AG10803 (cell line): ENCODE measurements at regions not wholly inside any gene's neighbourhood (a gene's known extent, or its start where the extent isn't known, plus 50 kb on each side); places are given as distances from the start of the nearest gene placed in this dataset.

ENCODE experiments used
- DNase-seq: peaks from one replicate; pipeline ENCODE4 v3.0.0; 2010; ENCODE audit warnings: low read depth
- H3K4me3 ChIP-seq: 2 replicates; pipeline ENCODE4 v1.5.1; 2011; ENCODE audit warnings: mild to moderate bottlenecking, low read length, control low read depth
- TF ChIP-seq, protein P1 (sequence below): conservative IDR thresholded peaks from 2 replicates; pipeline ENCODE4 v1.5.1; 2011; ENCODE audit warnings: mild to moderate bottlenecking, low read length, control low read depth, inconsistent platforms

GRCh38 chr9:1256178-1256577, 206.0 kb downstream of the DMRT2 start:
- H3K4me3 ChIP-seq: no peak overlapping the region
- DNase-seq: no peak
- TF ChIP-seq, protein P1, sequence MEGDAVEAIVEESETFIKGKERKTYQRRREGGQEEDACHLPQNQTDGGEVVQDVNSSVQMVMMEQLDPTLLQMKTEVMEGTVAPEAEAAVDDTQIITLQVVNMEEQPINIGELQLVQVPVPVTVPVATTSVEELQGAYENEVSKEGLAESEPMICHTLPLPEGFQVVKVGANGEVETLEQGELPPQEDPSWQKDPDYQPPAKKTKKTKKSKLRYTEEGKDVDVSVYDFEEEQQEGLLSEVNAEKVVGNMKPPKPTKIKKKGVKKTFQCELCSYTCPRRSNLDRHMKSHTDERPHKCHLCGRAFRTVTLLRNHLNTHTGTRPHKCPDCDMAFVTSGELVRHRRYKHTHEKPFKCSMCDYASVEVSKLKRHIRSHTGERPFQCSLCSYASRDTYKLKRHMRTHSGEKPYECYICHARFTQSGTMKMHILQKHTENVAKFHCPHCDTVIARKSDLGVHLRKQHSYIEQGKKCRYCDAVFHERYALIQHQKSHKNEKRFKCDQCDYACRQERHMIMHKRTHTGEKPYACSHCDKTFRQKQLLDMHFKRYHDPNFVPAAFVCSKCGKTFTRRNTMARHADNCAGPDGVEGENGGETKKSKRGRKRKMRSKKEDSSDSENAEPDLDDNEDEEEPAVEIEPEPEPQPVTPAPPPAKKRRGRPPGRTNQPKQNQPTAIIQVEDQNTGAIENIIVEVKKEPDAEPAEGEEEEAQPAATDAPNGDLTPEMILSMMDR: no peak

DNA sequence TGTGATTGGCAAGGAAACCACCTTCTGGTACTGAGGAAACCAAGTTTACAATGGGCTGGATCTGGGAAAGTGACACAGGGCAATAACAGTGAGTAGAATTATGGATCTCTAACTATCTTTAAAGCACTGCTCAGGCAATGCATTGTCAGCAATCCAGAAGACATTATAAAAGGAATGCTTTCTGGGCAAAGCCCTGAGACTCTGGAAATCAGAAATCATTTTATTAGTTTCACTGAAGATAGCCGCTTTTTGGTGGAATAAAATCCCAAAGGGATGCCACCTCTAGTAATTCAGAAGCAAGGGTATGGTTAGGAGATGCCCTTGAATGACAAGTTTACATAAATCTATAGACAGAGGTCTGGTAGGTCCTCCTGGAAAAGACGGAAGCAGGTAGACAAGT, 211.1 kb downstream of the DMRT2 start:
- TF ChIP-seq, protein P1: no peak
- no peak for DNase-seq
- H3K4me3 ChIP-seq: no peak overlapping the region

DNA sequence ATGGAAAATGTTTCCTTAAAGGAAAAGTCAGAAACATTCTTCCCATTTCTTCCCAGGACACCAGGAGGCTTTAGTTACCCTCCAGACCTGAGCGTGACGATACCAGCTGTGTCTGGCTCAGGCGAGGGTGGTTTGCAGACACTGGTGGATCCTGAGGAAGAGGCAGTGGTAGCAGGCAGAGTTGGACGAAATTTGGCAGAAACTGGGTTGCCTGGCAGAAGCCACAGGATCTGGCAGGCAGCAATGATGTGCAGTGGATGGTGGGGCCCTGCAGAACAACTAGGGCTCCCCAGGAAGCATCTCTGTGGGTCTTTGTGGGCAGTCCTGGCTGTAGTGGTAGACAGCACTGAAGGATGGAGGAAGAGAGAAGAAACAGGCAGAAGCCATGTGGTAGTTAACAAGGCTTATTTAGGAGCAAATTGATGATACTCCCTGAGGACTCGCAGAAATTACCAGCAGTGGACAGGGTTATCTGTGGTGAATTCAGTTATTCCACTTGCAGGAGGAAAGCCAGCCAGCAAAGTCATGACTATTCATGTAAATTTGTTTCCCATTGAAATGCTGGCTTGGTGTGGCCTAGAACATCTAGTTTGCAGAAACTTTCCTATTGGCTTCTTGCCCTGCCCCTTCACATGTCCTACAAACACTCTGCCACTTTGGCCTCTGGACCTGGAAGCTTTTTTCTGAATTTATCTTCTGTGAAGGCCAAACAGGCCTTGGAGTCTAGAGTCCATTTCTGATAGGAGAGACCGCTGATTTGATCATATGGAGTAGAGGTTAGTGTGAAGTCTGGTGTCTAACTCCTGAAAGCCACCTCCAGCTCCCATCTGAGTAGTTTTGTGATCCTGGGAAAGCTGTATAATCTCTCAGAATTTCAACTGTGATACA, 212.0 kb downstream of the DMRT2 start:
- H3K4me3 ChIP-seq: no peak overlapping the region
- TF ChIP-seq, protein P1: no peak
- DNase-seq: no peak

DNA sequence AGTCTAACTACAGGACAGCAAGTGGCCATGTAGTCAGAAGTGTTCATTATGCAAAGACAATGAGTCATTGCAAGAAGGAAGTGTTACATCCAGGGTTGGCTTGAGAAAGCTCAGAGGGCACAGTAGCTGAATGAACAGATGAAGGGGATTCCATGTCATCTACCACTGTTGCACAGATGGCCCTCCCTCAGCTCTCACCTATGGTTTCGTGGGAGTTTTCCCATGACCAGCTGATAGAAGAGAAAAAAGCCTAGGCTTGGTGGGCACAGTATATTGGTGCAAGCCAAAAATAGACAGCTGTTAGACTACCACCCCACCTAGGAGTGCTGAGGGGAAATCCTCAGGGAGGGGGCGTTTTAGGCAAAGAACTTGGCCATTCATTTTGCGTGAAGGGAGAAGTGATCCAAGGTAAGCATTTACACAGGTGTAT, 217.0 kb downstream of the DMRT2 start:
- DNase-seq: no peak

GRCh38 chr9:1267581-1267980, 217.4 kb downstream of the DMRT2 start:
- no peak for DNase-seq

More for the DNA sequence above, 217.0 kb downstream of the DMRT2 start:
- no peak overlapping the region for H3K4me3 ChIP-seq
- TF ChIP-seq, protein P1: no peak

GRCh38 chr9:1269533-1270315, 219.6 kb downstream of the DMRT2 start:
- no peak overlapping the region for H3K4me3 ChIP-seq
- no peak for DNase-seq
- TF ChIP-seq, protein P1: no peak

More at GRCh38 chr9:1267581-1267980, 217.4 kb downstream of the DMRT2 start:
- TF ChIP-seq, protein P1: no peak
- no peak overlapping the region for H3K4me3 ChIP-seq
